ENCODE measurements at regions not wholly inside any gene's neighbourhood (a gene's known extent, or its start where the extent isn't known, plus 50 kb on each side); places are given as distances from the start of the nearest gene placed in this dataset.
"Not testable (repeated sequence)": the region's sequence is repeated elsewhere in the genome, so short reads cannot be mapped to it uniquely, and the experiment has no call there.

- Mint-ChIP-seq H3K27ac (ENCODE audit: unreplicated experiment) (no peak overlapping the region), H3K4me3 (ENCODE audit: unreplicated experiment) (no peak overlapping the region), H3K27me3 (ENCODE audit: unreplicated experiment) (peaks cover 11% of the 10 kb centered on the region), H3K4me1 (ENCODE audit: low read depth, unreplicated experiment) (peaks cover 18% of the 10 kb centered on the region), H3K9me3 (ENCODE audit: unreplicated experiment) (peaks cover 7% of the 10 kb centered on the region), H3K36me3 (ENCODE audit: unreplicated experiment) (peaks cover 9% of the 10 kb centered on the region)
- no peak for DNase-seq
- TF ChIP-seq, protein P1, sequence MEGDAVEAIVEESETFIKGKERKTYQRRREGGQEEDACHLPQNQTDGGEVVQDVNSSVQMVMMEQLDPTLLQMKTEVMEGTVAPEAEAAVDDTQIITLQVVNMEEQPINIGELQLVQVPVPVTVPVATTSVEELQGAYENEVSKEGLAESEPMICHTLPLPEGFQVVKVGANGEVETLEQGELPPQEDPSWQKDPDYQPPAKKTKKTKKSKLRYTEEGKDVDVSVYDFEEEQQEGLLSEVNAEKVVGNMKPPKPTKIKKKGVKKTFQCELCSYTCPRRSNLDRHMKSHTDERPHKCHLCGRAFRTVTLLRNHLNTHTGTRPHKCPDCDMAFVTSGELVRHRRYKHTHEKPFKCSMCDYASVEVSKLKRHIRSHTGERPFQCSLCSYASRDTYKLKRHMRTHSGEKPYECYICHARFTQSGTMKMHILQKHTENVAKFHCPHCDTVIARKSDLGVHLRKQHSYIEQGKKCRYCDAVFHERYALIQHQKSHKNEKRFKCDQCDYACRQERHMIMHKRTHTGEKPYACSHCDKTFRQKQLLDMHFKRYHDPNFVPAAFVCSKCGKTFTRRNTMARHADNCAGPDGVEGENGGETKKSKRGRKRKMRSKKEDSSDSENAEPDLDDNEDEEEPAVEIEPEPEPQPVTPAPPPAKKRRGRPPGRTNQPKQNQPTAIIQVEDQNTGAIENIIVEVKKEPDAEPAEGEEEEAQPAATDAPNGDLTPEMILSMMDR (IDR thresholded peaks at IDR 0.05; ENCODE audit: partially characterized antibody, unreplicated experiment) = no peak
Observed at GRCh38 chr15:69677403-69677802, 224.8 kb downstream of the RPLP1 start.

DNA sequence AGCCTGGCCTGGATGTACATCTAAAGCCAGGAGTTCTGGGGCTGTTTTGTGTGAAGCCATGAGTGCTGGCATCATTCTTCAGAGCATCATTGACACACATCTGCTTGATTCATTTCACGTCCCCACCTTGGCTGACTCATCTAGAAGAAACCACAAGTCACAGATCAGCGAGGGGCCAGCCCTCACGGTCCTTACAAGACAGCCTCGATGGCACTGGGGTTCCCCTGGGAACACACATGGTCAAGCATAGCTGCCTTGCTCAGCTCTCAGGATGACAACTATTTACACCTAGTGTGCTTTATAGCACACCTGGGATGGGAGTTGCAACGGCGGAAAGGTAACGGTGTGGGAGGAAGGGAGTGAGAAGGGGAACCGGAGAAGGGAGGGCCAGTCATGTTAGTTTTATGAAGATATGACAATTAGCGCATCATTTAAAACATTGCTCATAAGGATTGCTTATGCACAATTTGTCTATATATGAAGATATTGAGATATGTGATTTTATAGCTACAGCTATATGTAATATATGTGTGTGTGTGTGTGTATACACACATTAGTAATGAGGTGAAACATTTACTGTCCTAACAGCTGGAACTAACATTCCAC lies 227.1 kb downstream of the RPLP1 start:
- H3K36me3 Mint-ChIP-seq (ENCODE audit: unreplicated experiment) = peaks cover 15% of the 10 kb centered on the region
- no peak overlapping the region for H3K4me3 Mint-ChIP-seq (ENCODE audit: unreplicated experiment)
- peaks cover 6% of the 10 kb centered on the region for H3K27me3 Mint-ChIP-seq (ENCODE audit: unreplicated experiment)
- H3K9me3 Mint-ChIP-seq (ENCODE audit: unreplicated experiment) = peaks cover 10% of the 10 kb centered on the region
- no peak overlapping the region for H3K27ac Mint-ChIP-seq (ENCODE audit: unreplicated experiment)
- TF ChIP-seq, protein P1 (IDR thresholded peaks at IDR 0.05; ENCODE audit: partially characterized antibody, unreplicated experiment) = no peak
- DNase-seq = no peak
- H3K4me1 Mint-ChIP-seq (ENCODE audit: low read depth, unreplicated experiment) = peaks cover 6% of the 10 kb centered on the region

DNA sequence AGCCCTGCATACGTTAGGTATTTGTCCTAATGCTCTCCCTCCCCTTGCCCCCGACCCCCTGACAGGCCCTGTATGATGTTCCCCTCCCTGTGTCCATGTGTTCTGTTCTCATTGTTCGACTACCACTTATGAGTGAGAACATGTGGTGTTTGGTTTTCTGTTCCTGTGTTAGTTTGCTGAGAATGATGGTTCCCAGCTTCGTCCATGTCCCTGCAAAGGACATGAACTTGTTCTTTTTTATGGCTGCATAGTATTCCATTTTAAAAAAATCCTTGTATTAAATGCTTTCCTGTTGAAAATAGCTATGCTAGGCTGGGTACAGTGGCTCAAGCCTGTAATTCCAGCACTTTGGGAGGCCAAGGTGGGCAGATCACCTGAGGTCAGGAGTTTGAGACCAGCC lies 232.2 kb downstream of the RPLP1 start:
- not testable (repeated sequence) for DNase-seq; H3K27me3 Mint-ChIP-seq (ENCODE audit: unreplicated experiment); H3K4me3 Mint-ChIP-seq (ENCODE audit: unreplicated experiment); H3K4me1 Mint-ChIP-seq (ENCODE audit: low read depth, unreplicated experiment); H3K27ac Mint-ChIP-seq (ENCODE audit: unreplicated experiment)
- Mint-ChIP-seq H3K9me3 (ENCODE audit: unreplicated experiment) (peaks cover 12% of the 10 kb centered on the region), H3K36me3 (ENCODE audit: unreplicated experiment) (peaks cover 21% of the 10 kb centered on the region)

DNA sequence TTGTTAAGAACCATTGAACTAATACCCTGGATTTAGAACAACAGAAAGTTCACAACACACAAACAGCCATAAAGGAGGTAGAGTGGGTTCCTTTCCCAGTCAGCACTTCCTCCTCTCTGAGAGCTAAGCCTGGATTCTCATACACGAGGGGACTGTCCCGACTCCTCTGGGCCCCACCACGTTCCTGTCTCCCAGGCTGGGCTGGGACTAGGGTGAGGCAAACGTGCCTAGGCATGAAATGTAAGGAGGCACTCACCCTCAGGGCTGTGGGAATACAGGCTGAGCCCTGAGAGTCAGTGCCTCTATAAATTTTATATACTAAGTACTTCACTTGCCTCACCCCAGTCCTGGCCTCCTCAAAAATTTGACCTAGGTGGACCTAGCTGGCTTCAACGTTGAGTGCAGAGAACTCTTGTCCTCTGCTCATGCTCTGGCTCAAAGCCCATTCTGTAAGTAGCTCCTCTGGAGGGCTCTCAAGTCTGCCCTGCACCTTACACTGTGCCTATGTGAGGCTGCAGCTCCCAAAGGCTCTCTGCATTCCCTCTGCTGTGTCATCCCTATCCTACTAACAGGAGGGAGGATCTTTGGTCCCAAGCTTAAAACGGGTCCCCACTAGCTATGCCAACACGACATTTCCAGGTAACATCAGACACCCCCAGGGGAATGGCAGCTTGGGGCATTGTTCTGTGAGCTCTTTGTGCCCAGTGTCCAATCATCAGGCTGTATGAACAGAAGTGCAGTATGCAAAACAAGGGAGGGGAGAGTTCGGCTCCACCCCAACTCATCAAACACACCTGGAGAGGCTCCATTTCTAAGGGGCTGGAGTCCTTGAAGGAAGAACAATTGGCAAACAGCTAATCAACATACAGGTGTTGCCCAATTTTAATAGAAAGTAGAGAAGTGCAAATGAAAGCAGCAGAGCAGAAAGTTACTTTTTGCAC lies 233.2 kb downstream of the RPLP1 start:
- H3K36me3 Mint-ChIP-seq (ENCODE audit: unreplicated experiment) = peaks cover 21% of the 10 kb centered on the region
- H3K4me1 Mint-ChIP-seq (ENCODE audit: low read depth, unreplicated experiment) = peaks cover 4% of the 10 kb centered on the region
- TF ChIP-seq, protein P1 (IDR thresholded peaks at IDR 0.05; ENCODE audit: partially characterized antibody, unreplicated experiment) = no peak
- H3K4me3 Mint-ChIP-seq (ENCODE audit: unreplicated experiment) = no peak overlapping the region
- peaks cover 12% of the 10 kb centered on the region for H3K9me3 Mint-ChIP-seq (ENCODE audit: unreplicated experiment)
- H3K27ac Mint-ChIP-seq (ENCODE audit: unreplicated experiment) = no peak overlapping the region
- peaks cover 2% of the 10 kb centered on the region for H3K27me3 Mint-ChIP-seq (ENCODE audit: unreplicated experiment)
- no peak for DNase-seq

DNA sequence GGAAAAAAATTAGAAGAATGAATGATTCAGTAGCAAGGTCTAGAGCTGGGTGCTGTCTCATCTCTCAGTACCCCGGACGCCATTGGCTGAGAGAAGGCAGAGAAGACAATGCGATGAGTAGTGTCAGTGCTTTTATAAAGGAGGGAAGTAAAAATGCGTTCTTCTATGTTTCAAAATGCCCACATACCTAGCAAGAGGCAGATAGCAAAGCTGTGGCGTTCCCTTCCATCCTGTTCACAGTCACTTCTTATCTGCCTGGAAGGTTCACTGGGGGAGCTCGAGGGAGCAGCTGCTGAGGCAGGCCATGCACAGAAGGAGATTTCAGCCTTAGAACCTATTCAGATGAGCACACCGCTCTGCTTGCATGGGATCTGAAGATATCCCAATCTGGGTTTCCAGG lies 234.0 kb downstream of the RPLP1 start:
- TF ChIP-seq, protein P1 (IDR thresholded peaks at IDR 0.05; ENCODE audit: partially characterized antibody, unreplicated experiment) = no peak
- peaks cover 20% of the 10 kb centered on the region for H3K36me3 Mint-ChIP-seq (ENCODE audit: unreplicated experiment)
- no peak overlapping the region for H3K4me3 Mint-ChIP-seq (ENCODE audit: unreplicated experiment)
- H3K4me1 Mint-ChIP-seq (ENCODE audit: low read depth, unreplicated experiment) = peaks cover 13% of the 10 kb centered on the region
- peaks cover 2% of the 10 kb centered on the region for H3K27me3 Mint-ChIP-seq (ENCODE audit: unreplicated experiment)
- H3K27ac Mint-ChIP-seq (ENCODE audit: unreplicated experiment) = no peak overlapping the region
- DNase-seq = no peak
- H3K9me3 Mint-ChIP-seq (ENCODE audit: unreplicated experiment) = peaks cover 14% of the 10 kb centered on the region

All from glutamatergic neuron (in vitro differentiated cells).